Transverse colon (tissue), 3 donors: ENCODE measurements at regions not wholly inside any gene's neighbourhood (a gene's known extent, or its start where the extent isn't known, plus 50 kb on each side); places are given as distances from the start of the nearest gene placed in this dataset.

Source experiments
- POLR2A ChIP-seq: fragments of 450-650 bp; IDR thresholded peaks from one replicate; pipeline ENCODE4 v1.6.1; 2016; ENCODE audit warnings: antibody characterized with exemption, mild to moderate bottlenecking, moderate library complexity
- TF ChIP-seq, protein P1 (sequence below), 5 experiments: fragments of 200-600 bp in 3 of 5; fragments of 450-650 bp in 2 of 5; sonication (generic) in 3 of 5; IDR thresholded peaks; 1 replicate in 2 of 5; 2 replicates in 3 of 5; pipeline ENCODE4 v1.5.1; 2016 to 2017; ENCODE audit warnings: antibody characterized with exemption in 5 of 5, inconsistent platforms in 3 of 5, mild to moderate bottlenecking in 2 of 5, moderate library complexity in 1 of 5

DNA sequence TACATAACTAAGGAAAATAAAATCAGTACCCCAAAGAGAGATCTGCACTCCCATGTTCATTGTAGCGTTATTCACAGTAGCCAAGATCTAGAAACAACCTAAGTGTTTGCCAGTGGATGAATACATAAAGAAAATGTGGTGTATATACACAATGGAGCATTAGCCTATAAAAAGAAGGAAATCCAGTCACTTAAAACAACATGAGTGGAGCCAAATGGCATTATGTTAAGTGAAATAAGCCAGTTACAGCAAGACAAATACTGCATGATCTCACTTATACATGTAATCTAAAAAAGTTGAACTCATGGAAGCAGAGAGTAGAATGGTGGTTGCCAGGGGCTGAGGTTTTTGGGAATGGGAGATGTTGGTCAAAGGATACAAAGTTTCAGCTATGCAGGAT, 508.3 kb upstream of the B3GALT2 start:
- TF ChIP-seq, protein P1, sequence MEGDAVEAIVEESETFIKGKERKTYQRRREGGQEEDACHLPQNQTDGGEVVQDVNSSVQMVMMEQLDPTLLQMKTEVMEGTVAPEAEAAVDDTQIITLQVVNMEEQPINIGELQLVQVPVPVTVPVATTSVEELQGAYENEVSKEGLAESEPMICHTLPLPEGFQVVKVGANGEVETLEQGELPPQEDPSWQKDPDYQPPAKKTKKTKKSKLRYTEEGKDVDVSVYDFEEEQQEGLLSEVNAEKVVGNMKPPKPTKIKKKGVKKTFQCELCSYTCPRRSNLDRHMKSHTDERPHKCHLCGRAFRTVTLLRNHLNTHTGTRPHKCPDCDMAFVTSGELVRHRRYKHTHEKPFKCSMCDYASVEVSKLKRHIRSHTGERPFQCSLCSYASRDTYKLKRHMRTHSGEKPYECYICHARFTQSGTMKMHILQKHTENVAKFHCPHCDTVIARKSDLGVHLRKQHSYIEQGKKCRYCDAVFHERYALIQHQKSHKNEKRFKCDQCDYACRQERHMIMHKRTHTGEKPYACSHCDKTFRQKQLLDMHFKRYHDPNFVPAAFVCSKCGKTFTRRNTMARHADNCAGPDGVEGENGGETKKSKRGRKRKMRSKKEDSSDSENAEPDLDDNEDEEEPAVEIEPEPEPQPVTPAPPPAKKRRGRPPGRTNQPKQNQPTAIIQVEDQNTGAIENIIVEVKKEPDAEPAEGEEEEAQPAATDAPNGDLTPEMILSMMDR (IDR thresholded peaks at IDR 0.05), result no peak
- no peak for TF ChIP-seq POLR2A
